ENCODE measurements at regions not wholly inside any gene's neighbourhood (a gene's known extent, or its start where the extent isn't known, plus 50 kb on each side); places are given as distances from the start of the nearest gene placed in this dataset.

- Histone ChIP-seq H3K36me3 (ENCODE audit: control insufficient read depth, insufficient read depth, low read length) (no peaks in the 10 kb centered on the region), H3K9ac (ENCODE audit: low read depth, low read length) (no peak overlapping the region), H3K4me1 (ENCODE audit: control insufficient read depth, insufficient read depth, low read length) (no peaks in the 10 kb centered on the region), H3K27me3 (ENCODE audit: control insufficient read depth, insufficient read depth, low read length) (no peaks in the 10 kb centered on the region), H3K9me3 (ENCODE audit: control insufficient read depth, insufficient read depth, low read length) (no peaks in the 10 kb centered on the region), H3K4me3 (ENCODE audit: low read depth, low read length) (no peak overlapping the region)
These were observed 271.5 kb downstream of the TRIB2 start for GRCh38 chr2:12988279-12988678.

GRCh38 chr2:12990523-12990922 lies 273.8 kb downstream of the TRIB2 start:
- Histone ChIP-seq H3K4me1 (ENCODE audit: control insufficient read depth, insufficient read depth, low read length) (no peaks in the 10 kb centered on the region), H3K4me3 (ENCODE audit: low read depth, low read length) (no peak overlapping the region), H3K36me3 (ENCODE audit: control insufficient read depth, insufficient read depth, low read length) (no peaks in the 10 kb centered on the region), H3K9me3 (ENCODE audit: control insufficient read depth, insufficient read depth, low read length) (no peaks in the 10 kb centered on the region), H3K27me3 (ENCODE audit: control insufficient read depth, insufficient read depth, low read length) (no peaks in the 10 kb centered on the region), H3K9ac (ENCODE audit: low read depth, low read length) (no peak overlapping the region)

- H3K36me3 ChIP-seq (ENCODE audit: control insufficient read depth, insufficient read depth, low read length): no peaks in the 10 kb centered on the region
- H3K4me3 ChIP-seq (ENCODE audit: low read depth, low read length): no peak overlapping the region
- no peaks in the 10 kb centered on the region for H3K9me3 ChIP-seq (ENCODE audit: control insufficient read depth, insufficient read depth, low read length)
- no peaks in the 10 kb centered on the region for H3K27me3 ChIP-seq (ENCODE audit: control insufficient read depth, insufficient read depth, low read length)
- H3K9ac ChIP-seq (ENCODE audit: low read depth, low read length): no peak overlapping the region
- H3K4me1 ChIP-seq (ENCODE audit: control insufficient read depth, insufficient read depth, low read length): no peaks in the 10 kb centered on the region
These were observed 281.9 kb downstream of the TRIB2 start for GRCh38 chr2:12998685-12999084.

GRCh38 chr2:13000664-13001363 lies 284.1 kb downstream of the TRIB2 start:
- Histone ChIP-seq H3K9me3 (ENCODE audit: control insufficient read depth, insufficient read depth, low read length) (no peaks in the 10 kb centered on the region), H3K36me3 (ENCODE audit: control insufficient read depth, insufficient read depth, low read length) (no peaks in the 10 kb centered on the region), H3K9ac (ENCODE audit: low read depth, low read length) (no peak overlapping the region), H3K27me3 (ENCODE audit: control insufficient read depth, insufficient read depth, low read length) (no peaks in the 10 kb centered on the region), H3K4me3 (ENCODE audit: low read depth, low read length) (no peak overlapping the region), H3K4me1 (ENCODE audit: control insufficient read depth, insufficient read depth, low read length) (no peaks in the 10 kb centered on the region)

- no peaks in the 10 kb centered on the region for H3K27me3 ChIP-seq (ENCODE audit: control insufficient read depth, insufficient read depth, low read length)
- H3K9ac ChIP-seq (ENCODE audit: low read depth, low read length): no peak overlapping the region
- no peaks in the 10 kb centered on the region for H3K4me1 ChIP-seq (ENCODE audit: control insufficient read depth, insufficient read depth, low read length)
- H3K36me3 ChIP-seq (ENCODE audit: control insufficient read depth, insufficient read depth, low read length): no peaks in the 10 kb centered on the region
- no peak overlapping the region for H3K4me3 ChIP-seq (ENCODE audit: low read depth, low read length)
- H3K9me3 ChIP-seq (ENCODE audit: control insufficient read depth, insufficient read depth, low read length): no peaks in the 10 kb centered on the region
These were observed 284.7 kb downstream of the TRIB2 start for GRCh38 chr2:13001408-13001807.

- H3K27me3 ChIP-seq (ENCODE audit: control insufficient read depth, insufficient read depth, low read length): no peaks in the 10 kb centered on the region
- H3K36me3 ChIP-seq (ENCODE audit: control insufficient read depth, insufficient read depth, low read length): no peaks in the 10 kb centered on the region
- no peak overlapping the region for H3K9ac ChIP-seq (ENCODE audit: low read depth, low read length)
- no peak overlapping the region for H3K4me3 ChIP-seq (ENCODE audit: low read depth, low read length)
- H3K4me1 ChIP-seq (ENCODE audit: control insufficient read depth, insufficient read depth, low read length): no peaks in the 10 kb centered on the region
- no peaks in the 10 kb centered on the region for H3K9me3 ChIP-seq (ENCODE audit: control insufficient read depth, insufficient read depth, low read length)
These were observed 286.0 kb downstream of the TRIB2 start for GRCh38 chr2:13002536-13003331.

GRCh38 chr2:13003500-13003899 lies 286.8 kb downstream of the TRIB2 start:
- Histone ChIP-seq H3K4me3 (ENCODE audit: low read depth, low read length) (no peak overlapping the region), H3K9ac (ENCODE audit: low read depth, low read length) (no peak overlapping the region), H3K27me3 (ENCODE audit: control insufficient read depth, insufficient read depth, low read length) (no peaks in the 10 kb centered on the region), H3K9me3 (ENCODE audit: control insufficient read depth, insufficient read depth, low read length) (no peaks in the 10 kb centered on the region), H3K36me3 (ENCODE audit: control insufficient read depth, insufficient read depth, low read length) (no peaks in the 10 kb centered on the region), H3K4me1 (ENCODE audit: control insufficient read depth, insufficient read depth, low read length) (no peaks in the 10 kb centered on the region)

- no peaks in the 10 kb centered on the region for H3K36me3 ChIP-seq (ENCODE audit: control insufficient read depth, insufficient read depth, low read length)
- H3K9ac ChIP-seq (ENCODE audit: low read depth, low read length): no peak overlapping the region
- no peaks in the 10 kb centered on the region for H3K4me1 ChIP-seq (ENCODE audit: control insufficient read depth, insufficient read depth, low read length)
- H3K9me3 ChIP-seq (ENCODE audit: control insufficient read depth, insufficient read depth, low read length): no peaks in the 10 kb centered on the region
- H3K27me3 ChIP-seq (ENCODE audit: control insufficient read depth, insufficient read depth, low read length): no peaks in the 10 kb centered on the region
- H3K4me3 ChIP-seq (ENCODE audit: low read depth, low read length): no peak overlapping the region
These were observed 288.3 kb downstream of the TRIB2 start for GRCh38 chr2:13005048-13005447.

- Histone ChIP-seq H3K9me3 (ENCODE audit: control insufficient read depth, insufficient read depth, low read length) (no peaks in the 10 kb centered on the region), H3K36me3 (ENCODE audit: control insufficient read depth, insufficient read depth, low read length) (no peaks in the 10 kb centered on the region), H3K4me3 (ENCODE audit: low read depth, low read length) (no peak overlapping the region), H3K27me3 (ENCODE audit: control insufficient read depth, insufficient read depth, low read length) (no peaks in the 10 kb centered on the region), H3K4me1 (ENCODE audit: control insufficient read depth, insufficient read depth, low read length) (no peaks in the 10 kb centered on the region), H3K9ac (ENCODE audit: low read depth, low read length) (no peak overlapping the region)
These were observed 289.1 kb downstream of the TRIB2 start for GRCh38 chr2:13005761-13006335.

- no peaks in the 10 kb centered on the region for H3K9me3 ChIP-seq (ENCODE audit: control insufficient read depth, insufficient read depth, low read length)
- H3K27me3 ChIP-seq (ENCODE audit: control insufficient read depth, insufficient read depth, low read length): no peaks in the 10 kb centered on the region
- H3K4me1 ChIP-seq (ENCODE audit: control insufficient read depth, insufficient read depth, low read length): no peaks in the 10 kb centered on the region
- no peaks in the 10 kb centered on the region for H3K36me3 ChIP-seq (ENCODE audit: control insufficient read depth, insufficient read depth, low read length)
- H3K4me3 ChIP-seq (ENCODE audit: low read depth, low read length): no peak overlapping the region
- no peak overlapping the region for H3K9ac ChIP-seq (ENCODE audit: low read depth, low read length)
These were observed 289.7 kb downstream of the TRIB2 start for GRCh38 chr2:13006426-13006825.

GRCh38 chr2:13006829-13007717 lies 290.3 kb downstream of the TRIB2 start:
- Histone ChIP-seq H3K9ac (ENCODE audit: low read depth, low read length) (no peak overlapping the region), H3K36me3 (ENCODE audit: control insufficient read depth, insufficient read depth, low read length) (no peaks in the 10 kb centered on the region), H3K9me3 (ENCODE audit: control insufficient read depth, insufficient read depth, low read length) (no peaks in the 10 kb centered on the region), H3K4me3 (ENCODE audit: low read depth, low read length) (no peak overlapping the region), H3K27me3 (ENCODE audit: control insufficient read depth, insufficient read depth, low read length) (no peaks in the 10 kb centered on the region), H3K4me1 (ENCODE audit: control insufficient read depth, insufficient read depth, low read length) (no peaks in the 10 kb centered on the region)
